Epithelial cell of proximal tubule (primary cell): ENCODE measurements at regions not wholly inside any gene's neighbourhood (a gene's known extent, or its start where the extent isn't known, plus 50 kb on each side); places are given as distances from the start of the nearest gene placed in this dataset.

ENCODE experiments used
- DNase-seq: peaks from one replicate; pipeline ENCODE4 v3.0.0-alpha.2; 2011; ENCODE audit warnings: low read depth
- H3K4me3 ChIP-seq: 2 replicates; pipeline ENCODE4 v1.5.1; 2011; ENCODE audit warnings: low read depth, mild to moderate bottlenecking, low read length
- CTCF ChIP-seq: conservative IDR thresholded peaks from 2 replicates; pipeline ENCODE4 v1.5.1; 2012; ENCODE audit warnings: low read depth, mild to moderate bottlenecking, low read length

DNA sequence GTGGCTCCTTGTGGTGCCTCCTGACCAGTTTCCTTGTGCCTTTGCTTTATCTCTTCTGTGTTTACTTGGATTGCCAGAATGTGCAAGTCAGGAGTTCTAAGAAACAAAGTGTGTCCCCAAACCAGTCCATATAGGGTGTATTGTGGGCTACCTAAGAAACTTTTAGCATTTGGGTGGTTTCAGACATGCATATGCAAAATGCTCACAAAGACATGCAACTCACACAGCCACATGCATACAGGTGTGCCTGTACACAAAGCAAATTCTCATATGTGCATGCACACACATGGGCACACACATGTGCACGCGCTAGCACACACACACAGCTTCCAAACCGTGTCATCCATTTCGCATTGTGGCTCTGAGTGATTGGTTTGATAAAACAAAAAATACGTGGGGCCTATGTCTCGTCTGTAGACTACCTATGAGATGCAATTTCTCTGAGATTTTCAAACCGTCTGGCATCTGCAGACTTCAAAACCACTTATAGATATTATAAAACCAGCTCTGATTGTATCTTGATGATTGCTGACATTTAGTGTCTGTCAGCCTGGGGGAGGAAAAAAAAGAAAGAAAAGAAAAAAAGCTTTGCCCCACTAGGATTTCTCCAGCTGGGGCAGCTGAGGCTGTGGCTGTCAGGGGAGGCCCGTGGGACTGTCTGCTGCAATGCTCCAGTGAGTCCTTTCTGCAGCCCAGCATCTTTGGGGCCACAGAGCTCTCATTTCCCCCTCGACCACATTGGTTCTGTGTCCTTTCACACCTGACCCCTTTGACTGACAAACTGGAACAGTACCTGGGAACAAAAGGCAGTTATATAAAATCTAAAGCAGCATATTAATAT lies 556.1 kb downstream of the CMPK2 start:
- H3K4me3 ChIP-seq = no peak overlapping the region
- no peak for DNase-seq
- no peak for TF ChIP-seq CTCF

- H3K4me3 ChIP-seq = no peak overlapping the region
- no peak for TF ChIP-seq CTCF
- DNase-seq = no peak
Measured at GRCh38 chr2:6310256-6311215, 555.2 kb downstream of the CMPK2 start.

DNA sequence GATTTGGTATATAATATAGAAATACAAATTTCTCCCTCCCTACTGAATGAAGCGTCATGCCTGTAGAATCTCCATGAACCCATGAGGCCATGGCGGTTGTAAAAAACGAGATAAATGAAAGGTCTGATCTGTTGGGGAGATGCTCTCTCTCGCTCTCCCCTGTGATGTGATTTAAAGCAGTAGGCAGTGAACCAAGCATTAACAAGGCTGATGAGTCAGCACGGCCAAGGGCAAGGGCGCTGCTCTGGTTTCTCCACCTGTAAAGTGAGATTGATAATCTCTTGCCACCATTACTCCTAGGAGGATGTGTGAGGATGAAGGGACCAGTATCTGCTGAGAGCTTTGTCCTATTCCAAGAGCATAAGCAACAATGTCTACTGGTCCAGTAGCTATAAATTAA lies 553.3 kb downstream of the CMPK2 start:
- no peak for TF ChIP-seq CTCF
- no peak overlapping the region for H3K4me3 ChIP-seq
- no peak for DNase-seq

- no peak for TF ChIP-seq CTCF
- no peak for DNase-seq
- no peak overlapping the region for H3K4me3 ChIP-seq
Measured at GRCh38 chr2:6314218-6314960, 551.3 kb downstream of the CMPK2 start.

GRCh38 chr2:6325616-6326015 lies 540.1 kb downstream of the CMPK2 start:
- TF ChIP-seq CTCF = no peak
- DNase-seq = no peak
- H3K4me3 ChIP-seq = no peak overlapping the region

GRCh38 chr2:6326958-6327357 lies 538.7 kb downstream of the CMPK2 start:
- TF ChIP-seq CTCF = no peak
- no peak overlapping the region for H3K4me3 ChIP-seq
- no peak for DNase-seq
